ENCODE measurements at regions not wholly inside any gene's neighbourhood (a gene's known extent, or its start where the extent isn't known, plus 50 kb on each side); places are given as distances from the start of the nearest gene placed in this dataset.

DNA sequence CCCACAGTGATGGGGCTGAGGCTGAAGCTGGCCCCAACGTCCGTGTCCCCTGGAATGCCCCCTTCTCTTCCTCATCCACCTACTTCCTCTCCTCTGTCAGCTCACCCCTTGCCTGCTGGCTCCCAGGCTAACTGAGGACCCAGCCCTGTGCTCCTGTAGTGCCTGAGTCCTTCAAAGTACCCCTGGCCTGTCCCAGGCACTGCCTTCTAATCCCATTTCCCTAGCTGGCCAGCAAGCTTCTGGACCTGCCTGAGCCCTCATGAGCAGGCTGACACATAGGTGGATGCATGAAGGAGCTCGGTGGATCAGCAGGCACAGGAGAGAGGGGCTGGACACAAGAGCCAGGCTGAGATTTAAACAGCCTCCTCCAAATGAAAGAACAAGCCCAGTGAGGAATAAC lies 650.8 kb downstream of the NPHP4 start:
- TF ChIP-seq EZH2 (IDR thresholded peaks at IDR 0.05; ENCODE audit: borderline replicate concordance, insufficient read depth, low read length, poor library complexity, severe bottlenecking) (no peak), POLR2AphosphoS5 (IDR thresholded peaks at IDR 0.05) (no peak)
- TF ChIP-seq, protein P1, sequence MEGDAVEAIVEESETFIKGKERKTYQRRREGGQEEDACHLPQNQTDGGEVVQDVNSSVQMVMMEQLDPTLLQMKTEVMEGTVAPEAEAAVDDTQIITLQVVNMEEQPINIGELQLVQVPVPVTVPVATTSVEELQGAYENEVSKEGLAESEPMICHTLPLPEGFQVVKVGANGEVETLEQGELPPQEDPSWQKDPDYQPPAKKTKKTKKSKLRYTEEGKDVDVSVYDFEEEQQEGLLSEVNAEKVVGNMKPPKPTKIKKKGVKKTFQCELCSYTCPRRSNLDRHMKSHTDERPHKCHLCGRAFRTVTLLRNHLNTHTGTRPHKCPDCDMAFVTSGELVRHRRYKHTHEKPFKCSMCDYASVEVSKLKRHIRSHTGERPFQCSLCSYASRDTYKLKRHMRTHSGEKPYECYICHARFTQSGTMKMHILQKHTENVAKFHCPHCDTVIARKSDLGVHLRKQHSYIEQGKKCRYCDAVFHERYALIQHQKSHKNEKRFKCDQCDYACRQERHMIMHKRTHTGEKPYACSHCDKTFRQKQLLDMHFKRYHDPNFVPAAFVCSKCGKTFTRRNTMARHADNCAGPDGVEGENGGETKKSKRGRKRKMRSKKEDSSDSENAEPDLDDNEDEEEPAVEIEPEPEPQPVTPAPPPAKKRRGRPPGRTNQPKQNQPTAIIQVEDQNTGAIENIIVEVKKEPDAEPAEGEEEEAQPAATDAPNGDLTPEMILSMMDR (IDR thresholded peaks at IDR 0.05; ENCODE audit: poor library complexity, severe bottlenecking) = no peak
